ENCODE measurements at regions not wholly inside any gene's neighbourhood (a gene's known extent, or its start where the extent isn't known, plus 50 kb on each side); places are given as distances from the start of the nearest gene placed in this dataset.

- TF ChIP-seq, protein P1, sequence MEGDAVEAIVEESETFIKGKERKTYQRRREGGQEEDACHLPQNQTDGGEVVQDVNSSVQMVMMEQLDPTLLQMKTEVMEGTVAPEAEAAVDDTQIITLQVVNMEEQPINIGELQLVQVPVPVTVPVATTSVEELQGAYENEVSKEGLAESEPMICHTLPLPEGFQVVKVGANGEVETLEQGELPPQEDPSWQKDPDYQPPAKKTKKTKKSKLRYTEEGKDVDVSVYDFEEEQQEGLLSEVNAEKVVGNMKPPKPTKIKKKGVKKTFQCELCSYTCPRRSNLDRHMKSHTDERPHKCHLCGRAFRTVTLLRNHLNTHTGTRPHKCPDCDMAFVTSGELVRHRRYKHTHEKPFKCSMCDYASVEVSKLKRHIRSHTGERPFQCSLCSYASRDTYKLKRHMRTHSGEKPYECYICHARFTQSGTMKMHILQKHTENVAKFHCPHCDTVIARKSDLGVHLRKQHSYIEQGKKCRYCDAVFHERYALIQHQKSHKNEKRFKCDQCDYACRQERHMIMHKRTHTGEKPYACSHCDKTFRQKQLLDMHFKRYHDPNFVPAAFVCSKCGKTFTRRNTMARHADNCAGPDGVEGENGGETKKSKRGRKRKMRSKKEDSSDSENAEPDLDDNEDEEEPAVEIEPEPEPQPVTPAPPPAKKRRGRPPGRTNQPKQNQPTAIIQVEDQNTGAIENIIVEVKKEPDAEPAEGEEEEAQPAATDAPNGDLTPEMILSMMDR (IDR thresholded peaks at IDR 0.05): no peak
- TF ChIP-seq POLR2A (IDR thresholded peaks at IDR 0.05): no peak
These were observed 171.7 kb downstream of the BACH1 start for GRCh38 chr21:29470397-29470796.

Data from lower leg skin (tissue), 3 donors.